Liver (tissue), 8 donors: ENCODE measurements at regions not wholly inside any gene's neighbourhood (a gene's known extent, or its start where the extent isn't known, plus 50 kb on each side); places are given as distances from the start of the nearest gene placed in this dataset.

Source experiments
- DNase-seq: peaks from one replicate; pipeline ENCODE4 v3.0.0-alpha.2; 2017; ENCODE audit warnings: low spot score
- H3K27ac ChIP-seq, 2 donors: one replicate each; pipeline ENCODE4 v1.7.0; 2013; ENCODE audit warnings: inconsistent platforms in 2 of 2, low read length in 2 of 2, control low read depth in 1 of 2, low read depth in 1 of 2, mild to moderate bottlenecking in 1 of 2
- H3K27me3 ChIP-seq, 4 donors: one replicate each; pipeline versions ENCODE4 v1.6.1 to v1.7.0; 2013; ENCODE audit warnings: low read length in 3 of 4, inconsistent platforms in 1 of 4, mild to moderate bottlenecking in 1 of 4, moderate library complexity in 1 of 4; ENCODE audit not compliant: control insufficient read depth in 4 of 4, insufficient read depth in 4 of 4
- H3K36me3 ChIP-seq, 4 donors: one replicate each; pipeline versions ENCODE4 v1.6.1 to v1.7.0; 2013; ENCODE audit warnings: low read length in 3 of 4, mild to moderate bottlenecking in 3 of 4, low read depth in 1 of 4, moderate library complexity in 1 of 4; ENCODE audit not compliant: control insufficient read depth in 4 of 4, insufficient read depth in 3 of 4
- H3K4me1 ChIP-seq, 4 donors: one replicate each; pipeline versions ENCODE4 v1.6.1 to v1.7.0; 2013; ENCODE audit warnings: low read length in 3 of 4, mild to moderate bottlenecking in 3 of 4, moderate library complexity in 1 of 4; ENCODE audit not compliant: control insufficient read depth in 4 of 4, insufficient read depth in 4 of 4
- H3K4me3 ChIP-seq, 3 donors: one replicate each; pipeline versions ENCODE4 v1.6.1 to v1.7.0; 2013; ENCODE audit warnings: low read length in 3 of 3, control low read depth in 1 of 3, low read depth in 1 of 3, mild to moderate bottlenecking in 1 of 3
- H3K9ac ChIP-seq, 2 donors: one replicate each; pipeline ENCODE4 v1.7.0; 2013; ENCODE audit warnings: low read length in 2 of 2, mild to moderate bottlenecking in 2 of 2, moderate library complexity in 2 of 2, control low read depth in 1 of 2, low read depth in 1 of 2
- H3K9me3 ChIP-seq, 4 donors: one replicate each; pipeline versions ENCODE4 v1.6.1 to v1.7.0; 2013; ENCODE audit warnings: low read length in 3 of 4; ENCODE audit not compliant: control insufficient read depth in 4 of 4
- ATF3 ChIP-seq: IDR thresholded peaks from 2 replicates; pipeline ENCODE4 v1.6.1; 2016; ENCODE audit warnings: antibody characterized with exemption
- CTCF ChIP-seq: fragments of 150-350 bp; IDR thresholded peaks from 2 replicates; pipeline ENCODE4 v1.5.1; 2017; ENCODE audit warnings: improper control_type of control experiment, low read depth, low read length; ENCODE audit not compliant: missing input control
- FOXA1 ChIP-seq: IDR thresholded peaks from 2 replicates; pipeline ENCODE4 v1.6.1; 2016; ENCODE audit warnings: antibody characterized with exemption
- FOXA2 ChIP-seq: IDR thresholded peaks from 2 replicates; pipeline ENCODE4 v1.6.1; 2016; ENCODE audit warnings: antibody characterized with exemption
- GABPA ChIP-seq, 2 donors: IDR thresholded peaks in 1 of 2; conservative IDR thresholded peaks in 1 of 2; 2 replicates each; pipeline ENCODE4 v1.6.1; 2016; ENCODE audit warnings: antibody characterized with exemption in 2 of 2, mild to moderate bottlenecking in 1 of 2, moderate library complexity in 1 of 2
- HNF4A ChIP-seq, 2 donors: conservative IDR thresholded peaks; 2 replicates each; pipeline ENCODE4 v1.6.1; 2016; ENCODE audit warnings: antibody characterized with exemption in 2 of 2, mild to moderate bottlenecking in 2 of 2
- HNF4G ChIP-seq: IDR thresholded peaks from 2 replicates; pipeline ENCODE4 v1.6.1; 2016; ENCODE audit warnings: antibody characterized with exemption
- JUND ChIP-seq, 2 donors: IDR thresholded peaks; 2 replicates each; pipeline ENCODE4 v1.6.1; 2016; ENCODE audit warnings: antibody characterized with exemption in 2 of 2
- MAX ChIP-seq: IDR thresholded peaks from 2 replicates; pipeline ENCODE4 v1.6.1; 2016; ENCODE audit warnings: antibody characterized with exemption
- NR2F2 ChIP-seq: IDR thresholded peaks from 2 replicates; pipeline ENCODE4 v1.6.1; 2016; ENCODE audit warnings: antibody characterized with exemption
- RAD21 ChIP-seq, 2 donors: IDR thresholded peaks; 2 replicates each; pipeline ENCODE4 v1.6.1; 2016; ENCODE audit warnings: antibody characterized with exemption in 2 of 2, mild to moderate bottlenecking in 2 of 2
- REST ChIP-seq: IDR thresholded peaks from 2 replicates; pipeline ENCODE4 v1.6.1; 2016; ENCODE audit warnings: antibody characterized with exemption, mild to moderate bottlenecking
- RXRA ChIP-seq, 2 donors: IDR thresholded peaks; 2 replicates each; pipeline ENCODE4 v1.6.1; 2017 to 2018; ENCODE audit warnings: antibody characterized with exemption in 2 of 2, mild to moderate bottlenecking in 1 of 2
- SP1 ChIP-seq: IDR thresholded peaks from 2 replicates; pipeline ENCODE4 v1.6.1; 2018; ENCODE audit warnings: antibody characterized with exemption, mild to moderate bottlenecking
- TAF1 ChIP-seq: conservative IDR thresholded peaks from 2 replicates; pipeline ENCODE4 v1.6.1; 2016; ENCODE audit warnings: antibody characterized with exemption, mild to moderate bottlenecking
- YY1 ChIP-seq: IDR thresholded peaks from 2 replicates; pipeline ENCODE4 v1.6.1; 2016; ENCODE audit warnings: antibody characterized with exemption, mild to moderate bottlenecking
- WGBS: extraction: QIAGEN DNeasy Blood & Tissue Kit; methylation state at CpG from one replicate; pipeline ENCODE4 v1.1.7; 2013; 5-methylcytosine and 5-hydroxymethylcytosine counted together
- TF ChIP-seq, protein P1 (sequence below): IDR thresholded peaks from 2 replicates; pipeline ENCODE4 v1.6.1; 2016; ENCODE audit warnings: antibody characterized with exemption
- donor health status: healthy.
- donor health status: healthy.
- donor health status: healthy.
- donor health status: healthy.
- donor health status: healthy.

DNA sequence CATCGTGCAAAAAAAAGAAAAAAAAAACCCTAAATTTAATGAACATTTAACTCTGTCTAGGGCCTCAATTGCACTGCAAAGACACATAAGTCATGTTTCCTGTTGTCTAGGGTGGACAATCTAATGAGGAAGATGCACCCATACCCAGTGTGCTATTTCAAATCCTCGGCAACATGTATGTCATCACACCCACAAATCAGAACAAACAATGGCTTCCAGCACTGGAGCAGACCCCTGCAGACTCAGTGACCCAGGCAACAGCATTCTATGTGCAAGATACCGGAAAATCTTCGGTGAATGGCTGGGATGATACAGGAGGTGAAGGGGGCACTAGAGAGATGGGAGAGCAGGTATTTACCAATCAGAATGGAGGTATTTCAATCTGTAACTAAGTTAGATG is 221.7 kb upstream of the XYLT1 start:
- H3K9me3 ChIP-seq: no peaks in the 10 kb centered on the region
- H3K4me3 ChIP-seq: no peak overlapping the region
- H3K27ac ChIP-seq: no peak overlapping the region
- H3K27me3 ChIP-seq: peaks cover 0 to 2% (median 0%) of the 10 kb centered on the region in 4 donors
- no peak overlapping the region for H3K9ac ChIP-seq
- no peaks in the 10 kb centered on the region for H3K4me1 ChIP-seq
- WGBS: 83% methylated on average over 4 of the region's 4 CpGs
- H3K36me3 ChIP-seq: no peaks in the 10 kb centered on the region
- TF ChIP-seq TAF1 (no peak), HNF4A (conservative IDR thresholded peaks at IDR 0.05) (no peak), HNF4G (no peak), YY1 (no peak), REST (no peak), FOXA1 (no peak), NR2F2 (no peak), ATF3 (no peak), SP1 (no peak)
- TF ChIP-seq, protein P1, sequence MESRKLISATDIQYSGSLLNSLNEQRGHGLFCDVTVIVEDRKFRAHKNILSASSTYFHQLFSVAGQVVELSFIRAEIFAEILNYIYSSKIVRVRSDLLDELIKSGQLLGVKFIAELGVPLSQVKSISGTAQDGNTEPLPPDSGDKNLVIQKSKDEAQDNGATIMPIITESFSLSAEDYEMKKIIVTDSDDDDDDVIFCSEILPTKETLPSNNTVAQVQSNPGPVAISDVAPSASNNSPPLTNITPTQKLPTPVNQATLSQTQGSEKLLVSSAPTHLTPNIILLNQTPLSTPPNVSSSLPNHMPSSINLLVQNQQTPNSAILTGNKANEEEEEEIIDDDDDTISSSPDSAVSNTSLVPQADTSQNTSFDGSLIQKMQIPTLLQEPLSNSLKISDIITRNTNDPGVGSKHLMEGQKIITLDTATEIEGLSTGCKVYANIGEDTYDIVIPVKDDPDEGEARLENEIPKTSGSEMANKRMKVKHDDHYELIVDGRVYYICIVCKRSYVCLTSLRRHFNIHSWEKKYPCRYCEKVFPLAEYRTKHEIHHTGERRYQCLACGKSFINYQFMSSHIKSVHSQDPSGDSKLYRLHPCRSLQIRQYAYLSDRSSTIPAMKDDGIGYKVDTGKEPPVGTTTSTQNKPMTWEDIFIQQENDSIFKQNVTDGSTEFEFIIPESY: no peak
- DNase-seq: no peak

DNA sequence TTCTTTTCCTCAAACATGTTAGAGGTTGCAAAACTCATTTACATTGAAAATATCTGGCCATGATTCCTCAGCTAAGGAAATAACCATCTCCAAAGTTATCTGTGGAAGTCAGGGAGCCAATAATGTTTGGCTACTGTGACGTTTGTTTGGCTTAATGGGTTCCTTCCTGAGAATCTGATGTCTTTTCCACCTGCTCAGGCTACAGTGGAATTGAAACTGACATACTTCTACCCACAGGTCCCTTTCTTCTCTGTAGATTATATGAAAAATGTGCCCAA is 221.1 kb upstream of the XYLT1 start:
- H3K4me1 ChIP-seq: no peaks in the 10 kb centered on the region
- H3K27ac ChIP-seq: no peak overlapping the region
- H3K36me3 ChIP-seq: no peaks in the 10 kb centered on the region
- 23% methylated on average over 1 of the region's 1 CpG for WGBS
- TF ChIP-seq ATF3 (no peak), YY1 (no peak), GABPA (IDR thresholded peaks at IDR 0.05 in 1 of 2, conservative IDR thresholded peaks at IDR 0.05 in 1 of 2) (no peak), TAF1 (no peak), NR2F2 (no peak), REST (no peak), HNF4G (no peak), HNF4A (conservative IDR thresholded peaks at IDR 0.05) (no peak), CTCF (no peak), JUND (IDR thresholded peaks at IDR 0.05) (no peak), MAX (no peak), FOXA1 (no peak), RXRA (IDR thresholded peaks at IDR 0.05) (no peak), FOXA2 (no peak), RAD21 (IDR thresholded peaks at IDR 0.05) (no peak)
- TF ChIP-seq, protein P1: no peak
- H3K27me3 ChIP-seq: peaks cover 0 to 2% (median 0%) of the 10 kb centered on the region in 4 donors
- no peak overlapping the region for H3K4me3 ChIP-seq
- no peak overlapping the region for H3K9ac ChIP-seq
- no peak for DNase-seq
- no peaks in the 10 kb centered on the region for H3K9me3 ChIP-seq
